ENCODE measurements at regions not wholly inside any gene's neighbourhood (a gene's known extent, or its start where the extent isn't known, plus 50 kb on each side); places are given as distances from the start of the nearest gene placed in this dataset.
A peak's percentile ranks its signal among the peaks of the same experiment; 100 is the strongest.

DNA sequence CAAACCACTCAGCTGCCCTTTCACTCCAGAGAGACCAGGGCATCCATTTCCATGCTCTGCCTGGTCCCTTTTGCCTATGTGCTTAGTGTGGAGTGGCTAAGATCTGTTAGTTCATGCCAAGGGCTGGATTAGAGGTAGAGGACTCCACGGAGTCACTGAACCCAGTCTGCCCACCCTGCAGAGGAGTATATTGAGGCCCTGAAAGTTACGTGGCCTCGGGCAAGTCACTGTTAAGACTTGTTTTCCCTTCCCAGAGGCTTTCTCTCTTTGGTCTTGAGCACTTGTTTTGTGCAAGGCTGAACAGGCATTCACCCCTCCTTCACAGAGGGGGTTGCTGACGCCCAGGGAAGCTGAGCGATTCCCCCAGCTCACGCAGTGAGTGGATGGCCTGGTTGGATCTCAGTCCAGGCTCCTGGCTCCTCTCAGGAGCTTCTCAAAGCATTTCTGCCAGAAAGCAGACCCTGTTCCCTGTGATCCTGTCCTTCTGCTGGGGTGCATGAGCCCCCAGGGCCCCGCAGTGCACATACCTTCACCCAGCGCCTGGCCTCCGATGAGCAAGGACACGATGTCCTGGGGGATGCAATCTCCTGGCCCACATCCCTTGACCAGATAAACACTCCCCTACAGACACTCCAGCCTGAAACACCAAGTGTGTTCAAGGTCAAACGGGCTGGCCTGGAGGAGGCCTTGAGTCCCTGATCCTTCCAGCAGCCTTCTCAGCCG, 153.4 kb upstream of the GSE1 start:
- Histone ChIP-seq H2AFZ (replicated peaks; ENCODE audit: low read length, poor library complexity) (no peak overlapping the region), H3K79me1 (ENCODE audit: low read depth in 1 of 2, low read length in 2 of 2) (peaks cover 0 to 27% of the 10 kb centered on the region in 2 experiments; a peak in 2 of 4 replicates), H3K9me3 (ENCODE audit: control insufficient read depth, insufficient read depth, low read length) (no peaks in the 10 kb centered on the region), H2BK20ac (ENCODE audit: low read depth, low read length) (no peak overlapping the region), H3K9me1 (ENCODE audit: insufficient read depth, low read length) (peaks cover 13% of the 10 kb centered on the region; the same call in 1 of the 2 replicates), H2AK9ac (replicated peaks; ENCODE audit: low read depth, low read length, poor library complexity) (no peak overlapping the region), H3K4ac (ENCODE audit: low read depth, low read length) (no peak overlapping the region; the same call in 1 of the 2 replicates), H4K20me1 (ENCODE audit: insufficient read depth, low read length) (peaks cover 81% of the 10 kb centered on the region), H2BK120ac (ENCODE audit: low read depth, low read length) (no peak overlapping the region), H2AK5ac (ENCODE audit: low read depth, low read length) (peak overlapping the region; percentile 21), H3K4me2 (ENCODE audit: low read depth, low read length) (no peak overlapping the region), H3K23ac (ENCODE audit: low read depth, low read length) (no peak overlapping the region), H3K18ac (ENCODE audit: low read depth, low read length) (no peak overlapping the region), H4K5ac (ENCODE audit: low read depth, low read length) (no peak overlapping the region), H3K9ac (ENCODE audit: low read depth, low read length) (no peak overlapping the region), H4K8ac (ENCODE audit: low read depth in 2 of 2, low read length in 2 of 2) (no peak overlapping the region), H2BK15ac (ENCODE audit: low read depth, low read length) (no peak overlapping the region), H3K4me3 (ENCODE audit: insufficient read depth, low read depth, low read length) (no peak overlapping the region), H2BK5ac (ENCODE audit: low read depth, low read length, poor library complexity, severe bottlenecking) (no peak overlapping the region), H4K91ac (ENCODE audit: insufficient read depth, low read depth, low read length) (no peak overlapping the region), H3K27me3 (ENCODE audit: control insufficient read depth, insufficient read depth, low read length) (no peaks in the 10 kb centered on the region), H3K27ac (ENCODE audit: insufficient read depth, low read length) (no peak overlapping the region), H3K56ac (ENCODE audit: extremely low read depth, insufficient read depth, low read length) (no peak overlapping the region), H3K4me1 (ENCODE audit: control insufficient read depth, insufficient read depth, low read length) (peaks cover 31% of the 10 kb centered on the region), H3K36me3 (ENCODE audit: control insufficient read depth, insufficient read depth, low read length) (no peaks in the 10 kb centered on the region), H3K14ac (replicated peaks; ENCODE audit: low read depth, low read length) (no peak overlapping the region)
- TF ChIP-seq, protein P1, sequence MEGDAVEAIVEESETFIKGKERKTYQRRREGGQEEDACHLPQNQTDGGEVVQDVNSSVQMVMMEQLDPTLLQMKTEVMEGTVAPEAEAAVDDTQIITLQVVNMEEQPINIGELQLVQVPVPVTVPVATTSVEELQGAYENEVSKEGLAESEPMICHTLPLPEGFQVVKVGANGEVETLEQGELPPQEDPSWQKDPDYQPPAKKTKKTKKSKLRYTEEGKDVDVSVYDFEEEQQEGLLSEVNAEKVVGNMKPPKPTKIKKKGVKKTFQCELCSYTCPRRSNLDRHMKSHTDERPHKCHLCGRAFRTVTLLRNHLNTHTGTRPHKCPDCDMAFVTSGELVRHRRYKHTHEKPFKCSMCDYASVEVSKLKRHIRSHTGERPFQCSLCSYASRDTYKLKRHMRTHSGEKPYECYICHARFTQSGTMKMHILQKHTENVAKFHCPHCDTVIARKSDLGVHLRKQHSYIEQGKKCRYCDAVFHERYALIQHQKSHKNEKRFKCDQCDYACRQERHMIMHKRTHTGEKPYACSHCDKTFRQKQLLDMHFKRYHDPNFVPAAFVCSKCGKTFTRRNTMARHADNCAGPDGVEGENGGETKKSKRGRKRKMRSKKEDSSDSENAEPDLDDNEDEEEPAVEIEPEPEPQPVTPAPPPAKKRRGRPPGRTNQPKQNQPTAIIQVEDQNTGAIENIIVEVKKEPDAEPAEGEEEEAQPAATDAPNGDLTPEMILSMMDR (conservative IDR thresholded peaks at IDR 0.05; ENCODE audit: low read depth, low read length): no peak
- in situ Hi-C loops (cut with MboI; ENCODE audit: low sequenced_read_pairs) (no loop called here), dilution Hi-C loops (cut with HindIII; ENCODE audit: low sequenced_read_pairs, unreplicated experiment) (no loop called here), intact Hi-C loops (cut with micrococcal nuclease) (no loop called here)
- WGBS, 2 experiments (ENCODE audit: extremely low coverage in 2 of 2, insufficient read length in 1 of 2): 100% methylated on average over 1 of the region's 12 CpGs; no CpG with 5 or more reads in 1 of the 2 experiments
- CTCF ChIA-PET: no interaction called here
- no TSS peak for BruUV-seq (replicated peaks)
- ATAC-seq (ENCODE audit: low read depth) (no peak), DNase-seq (no peak)
- POLR2A ChIA-PET (ENCODE audit: unreplicated experiment): no interaction called here

All from IMR-90 (cell line).